ENCODE measurements at regions not wholly inside any gene's neighbourhood (a gene's known extent, or its start where the extent isn't known, plus 50 kb on each side); places are given as distances from the start of the nearest gene placed in this dataset.

GRCh38 chr6:145025488-145025887, 709.8 kb downstream of the EPM2A start:
- Mint-ChIP-seq H3K36me3 (ENCODE audit: unreplicated experiment) (no peaks in the 10 kb centered on the region), H3K4me1 (ENCODE audit: low read depth, unreplicated experiment) (peaks cover 4% of the 10 kb centered on the region), H3K4me3 (ENCODE audit: unreplicated experiment) (no peak overlapping the region), H3K27ac (ENCODE audit: unreplicated experiment) (no peak overlapping the region), H3K27me3 (ENCODE audit: unreplicated experiment) (no peaks in the 10 kb centered on the region), H3K9me3 (ENCODE audit: unreplicated experiment) (no peaks in the 10 kb centered on the region)
- no peak for DNase-seq
- no peak for TF ChIP-seq CTCF (IDR thresholded peaks at IDR 0.05; ENCODE audit: partially characterized antibody, unreplicated experiment)

GRCh38 chr6:145026267-145026679, 709.0 kb downstream of the EPM2A start:
- no peaks in the 10 kb centered on the region for H3K27me3 Mint-ChIP-seq (ENCODE audit: unreplicated experiment)
- no peak for TF ChIP-seq CTCF (IDR thresholded peaks at IDR 0.05; ENCODE audit: partially characterized antibody, unreplicated experiment)
- no peaks in the 10 kb centered on the region for H3K9me3 Mint-ChIP-seq (ENCODE audit: unreplicated experiment)
- DNase-seq: no peak
- no peaks in the 10 kb centered on the region for H3K36me3 Mint-ChIP-seq (ENCODE audit: unreplicated experiment)
- peaks cover 4% of the 10 kb centered on the region for H3K4me1 Mint-ChIP-seq (ENCODE audit: low read depth, unreplicated experiment)
- no peak overlapping the region for H3K4me3 Mint-ChIP-seq (ENCODE audit: unreplicated experiment)
- no peak overlapping the region for H3K27ac Mint-ChIP-seq (ENCODE audit: unreplicated experiment)

GRCh38 chr6:145028144-145028818, 707.0 kb downstream of the EPM2A start:
- no peak for TF ChIP-seq CTCF (IDR thresholded peaks at IDR 0.05; ENCODE audit: partially characterized antibody, unreplicated experiment)
- Mint-ChIP-seq H3K36me3 (ENCODE audit: unreplicated experiment) (no peaks in the 10 kb centered on the region), H3K4me1 (ENCODE audit: low read depth, unreplicated experiment) (no peaks in the 10 kb centered on the region), H3K27ac (ENCODE audit: unreplicated experiment) (no peak overlapping the region), H3K27me3 (ENCODE audit: unreplicated experiment) (no peaks in the 10 kb centered on the region), H3K9me3 (ENCODE audit: unreplicated experiment) (no peaks in the 10 kb centered on the region), H3K4me3 (ENCODE audit: unreplicated experiment) (no peak overlapping the region)
- no peak for DNase-seq

GRCh38 chr6:145031001-145031400, 704.3 kb downstream of the EPM2A start:
- Mint-ChIP-seq H3K27me3 (ENCODE audit: unreplicated experiment) (no peaks in the 10 kb centered on the region), H3K36me3 (ENCODE audit: unreplicated experiment) (no peaks in the 10 kb centered on the region), H3K9me3 (ENCODE audit: unreplicated experiment) (no peaks in the 10 kb centered on the region), H3K4me1 (ENCODE audit: low read depth, unreplicated experiment) (no peaks in the 10 kb centered on the region), H3K4me3 (ENCODE audit: unreplicated experiment) (no peak overlapping the region), H3K27ac (ENCODE audit: unreplicated experiment) (no peak overlapping the region)
- no peak for DNase-seq
- TF ChIP-seq CTCF (IDR thresholded peaks at IDR 0.05; ENCODE audit: partially characterized antibody, unreplicated experiment): no peak

- no peak overlapping the region for H3K4me3 Mint-ChIP-seq (ENCODE audit: unreplicated experiment)
- no peak overlapping the region for H3K27ac Mint-ChIP-seq (ENCODE audit: unreplicated experiment)
- H3K9me3 Mint-ChIP-seq (ENCODE audit: unreplicated experiment): no peaks in the 10 kb centered on the region
- H3K36me3 Mint-ChIP-seq (ENCODE audit: unreplicated experiment): no peaks in the 10 kb centered on the region
- no peak for DNase-seq
- no peaks in the 10 kb centered on the region for H3K27me3 Mint-ChIP-seq (ENCODE audit: unreplicated experiment)
- TF ChIP-seq CTCF (IDR thresholded peaks at IDR 0.05; ENCODE audit: partially characterized antibody, unreplicated experiment): no peak
- H3K4me1 Mint-ChIP-seq (ENCODE audit: low read depth, unreplicated experiment): no peaks in the 10 kb centered on the region
These were observed 703.4 kb downstream of the EPM2A start for GRCh38 chr6:145031962-145032361.
